ENCODE measurements at regions not wholly inside any gene's neighbourhood (a gene's known extent, or its start where the extent isn't known, plus 50 kb on each side); places are given as distances from the start of the nearest gene placed in this dataset.

GRCh38 chr11:127369356-127369755 lies 368.8 kb upstream of the KIRREL3 start:
- DNase-seq = no peak

DNA sequence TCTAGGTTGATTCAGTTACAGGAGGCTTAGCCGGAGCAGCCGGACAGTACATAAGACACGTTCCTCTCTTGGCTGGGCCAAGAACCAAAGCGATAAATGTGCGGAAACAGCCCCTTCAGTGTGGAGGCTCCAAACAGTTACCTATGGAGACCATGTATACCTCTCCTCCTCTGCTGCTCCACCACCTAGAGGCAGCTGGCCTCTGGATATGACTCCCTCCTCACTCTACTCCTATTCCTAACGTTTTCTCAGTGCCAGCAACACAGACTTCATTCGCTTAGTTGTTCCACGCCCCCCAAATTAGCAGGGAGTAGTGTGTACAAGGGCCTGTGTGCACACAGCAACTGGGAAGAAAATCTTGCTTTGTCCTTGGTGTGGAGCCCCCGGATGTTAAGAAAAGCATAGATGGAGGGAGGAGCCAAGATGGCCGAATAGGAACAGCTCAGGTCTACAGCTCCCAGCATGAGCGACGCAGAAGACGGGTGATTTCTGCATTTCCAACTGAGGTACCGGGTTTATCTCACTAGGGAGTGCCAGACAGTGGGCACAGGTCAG lies 362.3 kb upstream of the KIRREL3 start:
- DNase-seq = no peak

GRCh38 chr11:127358160-127358559 lies 357.6 kb upstream of the KIRREL3 start:
- DNase-seq = no peak

GRCh38 chr11:127350476-127350875 lies 349.9 kb upstream of the KIRREL3 start:
- no peak for DNase-seq

GRCh38 chr11:127345819-127346459 lies 345.4 kb upstream of the KIRREL3 start:
- no peak for DNase-seq

DNA sequence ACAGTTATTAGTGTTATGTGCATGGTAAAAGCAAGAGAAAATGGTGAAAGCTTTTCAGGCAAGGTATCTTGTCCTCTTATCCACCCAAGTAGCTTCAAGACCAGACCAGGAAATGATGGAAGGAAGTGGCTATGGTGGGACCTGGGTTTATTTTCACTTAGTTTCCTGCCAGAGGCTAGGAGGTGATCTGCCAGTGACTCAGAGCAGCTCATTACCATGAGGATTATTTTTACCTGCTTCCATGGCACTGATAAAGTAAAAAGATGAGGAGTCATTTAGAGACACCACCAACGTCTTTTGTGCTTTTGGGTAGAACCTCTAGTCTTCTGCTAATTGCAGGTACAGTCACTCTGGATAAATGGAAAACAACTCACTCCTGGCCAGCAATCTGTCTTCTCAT lies 339.9 kb upstream of the KIRREL3 start:
- no peak for DNase-seq

DNA sequence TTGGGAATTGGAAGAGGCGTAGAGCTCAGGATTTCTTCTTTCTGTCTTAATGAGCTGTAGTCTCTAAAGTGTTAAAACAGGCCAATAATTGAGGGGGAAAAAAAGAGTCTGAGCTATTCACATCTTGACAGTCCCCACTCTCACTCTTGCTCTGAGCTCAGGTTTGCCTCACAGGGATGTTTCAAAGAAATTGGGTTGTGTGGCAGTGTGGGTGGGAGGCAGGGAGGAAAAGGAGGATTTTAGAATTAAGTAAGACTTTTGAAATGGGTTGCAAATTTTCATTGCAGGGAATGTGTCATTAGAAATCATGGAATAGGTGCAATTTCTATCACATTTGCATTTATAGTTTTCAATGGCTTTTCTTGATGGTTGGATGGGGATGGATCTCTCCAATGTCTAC lies 338.8 kb upstream of the KIRREL3 start:
- no peak for DNase-seq

- DNase-seq = no peak
These were observed 338.1 kb upstream of the KIRREL3 start for GRCh38 chr11:127338380-127339259.

GRCh38 chr11:127334466-127334865 lies 333.9 kb upstream of the KIRREL3 start:
- no peak for DNase-seq

DNA sequence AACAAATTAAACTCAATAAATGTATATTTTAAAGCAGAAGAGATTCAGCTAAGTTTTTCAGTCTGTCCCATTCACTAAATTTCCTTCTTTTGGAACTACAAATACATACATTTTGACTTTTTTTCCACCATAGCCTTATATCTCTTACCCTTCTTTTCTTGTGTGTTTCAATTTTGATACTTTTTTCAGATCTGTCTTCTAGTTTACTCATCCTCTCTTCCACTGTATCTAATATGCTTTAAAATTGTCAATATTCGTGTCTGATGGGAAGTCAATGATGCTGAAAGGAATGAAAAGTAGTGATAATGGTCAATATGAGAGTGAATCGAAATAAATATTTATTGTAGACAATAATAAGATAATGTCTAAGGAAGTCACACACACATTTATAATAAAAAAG lies 332.3 kb upstream of the KIRREL3 start:
- DNase-seq = no peak

DNA sequence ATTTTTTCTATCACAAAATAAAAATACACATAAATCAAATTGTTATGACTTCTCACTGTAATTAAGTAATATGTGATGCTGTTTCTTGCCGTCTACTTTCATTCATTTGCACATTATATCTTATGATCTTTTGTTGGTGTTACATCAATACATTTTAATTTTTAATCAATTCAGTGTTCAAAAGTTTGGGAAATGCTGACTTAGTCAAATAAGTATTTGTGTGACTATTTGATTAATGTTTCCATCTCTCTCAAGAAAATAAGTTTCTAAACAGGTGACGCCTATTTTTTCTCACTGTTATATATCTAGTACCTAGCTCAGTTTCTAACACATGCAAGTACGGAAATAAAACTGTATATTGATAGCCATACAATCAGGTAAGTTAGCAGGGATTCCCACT lies 329.5 kb upstream of the KIRREL3 start:
- no peak for DNase-seq

DNA sequence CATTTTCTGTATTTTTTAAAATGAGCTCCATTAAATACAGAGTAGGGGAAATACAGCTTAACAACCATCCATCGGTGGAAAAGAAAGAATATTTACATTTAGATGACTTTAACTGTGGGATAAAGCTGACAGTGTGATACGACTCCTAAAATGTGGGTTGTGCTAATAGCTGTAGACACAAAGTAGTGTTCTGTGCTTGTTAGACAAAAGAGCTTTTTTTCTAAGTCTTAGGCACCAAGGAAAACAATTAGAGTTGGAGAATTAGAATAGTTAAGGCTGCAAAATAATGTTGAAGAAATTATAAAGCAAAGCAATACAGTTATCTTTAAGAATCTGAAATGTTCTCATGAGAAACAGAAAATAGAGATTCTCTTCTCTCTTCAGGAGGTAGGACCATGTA lies 307.7 kb upstream of the KIRREL3 start:
- DNase-seq = no peak

DNA sequence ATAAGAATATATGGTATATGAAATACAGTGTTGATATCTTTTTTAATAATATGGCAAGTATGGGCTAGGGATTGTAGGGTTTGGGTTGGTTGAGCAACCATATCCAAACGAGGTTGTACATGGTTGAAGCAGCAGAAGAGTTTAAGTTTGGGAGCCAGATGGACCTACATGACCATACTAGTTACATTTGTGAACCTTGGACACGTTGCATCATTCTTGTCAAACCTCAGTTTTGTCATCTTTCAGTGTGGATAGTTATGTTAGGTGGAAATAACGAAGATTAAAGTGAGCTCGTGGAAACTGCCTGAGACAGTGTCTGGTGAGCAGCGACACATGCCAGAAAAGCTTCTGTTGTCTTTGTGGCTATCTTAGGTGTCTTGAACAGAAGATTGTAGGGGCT lies 307.1 kb upstream of the KIRREL3 start:
- DNase-seq = no peak

DNA sequence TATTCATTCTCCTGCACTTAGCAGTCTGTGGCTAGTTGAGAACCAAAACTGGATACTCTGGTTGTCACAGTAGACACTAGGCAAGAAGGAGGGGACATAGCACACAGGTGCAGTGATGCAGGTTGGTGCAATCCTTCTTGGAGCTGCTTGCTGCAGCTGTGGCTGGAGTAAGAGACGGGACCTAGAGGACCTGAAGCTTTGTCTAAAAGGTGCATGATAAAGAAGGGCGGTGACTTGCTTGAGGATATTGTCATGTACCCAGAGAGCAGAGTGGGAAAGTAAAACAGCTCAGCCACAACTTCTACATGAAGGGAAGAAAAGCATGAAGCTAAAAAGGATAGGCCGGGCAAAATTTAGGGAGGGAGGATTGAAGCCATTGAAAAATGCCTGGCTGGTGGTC lies 304.1 kb upstream of the KIRREL3 start:
- no peak for DNase-seq

DNA sequence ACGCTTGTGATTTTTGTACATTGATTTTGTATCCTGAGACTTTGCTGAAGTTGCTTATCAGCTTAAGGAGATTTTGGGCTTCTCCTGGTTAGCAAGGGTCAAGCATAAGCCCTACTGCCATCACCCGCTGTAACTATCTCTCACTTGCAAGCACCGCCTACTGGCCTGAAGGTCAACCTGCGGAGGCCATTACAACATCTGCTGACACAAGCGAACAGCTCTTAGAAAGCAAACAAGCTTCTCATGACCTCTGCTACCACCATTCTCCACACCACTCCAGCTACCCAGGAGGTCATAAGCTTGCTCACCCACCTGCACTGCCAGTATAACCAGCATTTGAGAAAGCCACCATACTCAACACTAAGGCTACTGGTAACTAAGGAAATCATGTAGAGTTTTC lies 288.4 kb upstream of the KIRREL3 start:
- DNase-seq = no peak

DNA sequence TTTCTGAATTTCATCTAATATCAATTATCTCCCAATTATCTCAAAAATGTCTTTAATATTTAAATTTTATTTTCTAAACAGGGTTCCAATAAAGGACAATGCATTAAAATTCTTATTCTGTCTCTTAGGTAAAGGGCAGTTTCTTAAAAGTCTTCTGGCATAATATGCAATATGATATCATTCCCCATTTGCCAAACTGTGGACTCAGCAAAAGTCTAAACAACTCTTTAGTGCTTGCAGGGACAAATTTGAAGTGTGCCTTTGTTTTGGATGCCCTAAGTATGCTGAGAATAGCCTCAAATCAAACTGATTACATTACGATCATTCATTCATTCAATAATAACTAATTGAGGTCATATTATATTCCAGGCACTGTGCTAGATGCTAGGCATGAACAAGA lies 281.0 kb upstream of the KIRREL3 start:
- no peak for DNase-seq

DNA sequence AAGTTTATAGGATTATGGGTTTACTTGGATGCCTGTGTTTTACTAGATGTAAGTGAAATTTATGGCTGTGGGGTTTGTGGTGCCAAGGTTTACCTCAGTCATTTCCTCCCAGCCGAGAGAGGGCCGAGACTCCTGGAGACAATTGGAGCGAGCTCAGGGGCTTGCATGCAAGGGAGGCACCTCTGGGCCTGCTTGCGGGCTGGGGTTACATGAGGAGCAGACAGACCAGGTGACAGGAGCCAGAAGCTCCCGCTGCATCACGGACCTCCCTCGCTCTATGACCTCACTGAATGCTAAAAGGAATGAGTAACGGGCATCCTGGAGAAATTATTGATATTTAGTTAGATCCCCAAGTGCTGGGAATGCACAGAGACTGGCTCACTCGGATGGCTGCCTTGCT lies 275.2 kb upstream of the KIRREL3 start:
- DNase-seq = no peak

GRCh38 chr11:127274328-127274676 lies 273.7 kb upstream of the KIRREL3 start:
- DNase-seq = no peak

GRCh38 chr11:127273593-127274327 lies 273.2 kb upstream of the KIRREL3 start:
- no peak for DNase-seq

DNA sequence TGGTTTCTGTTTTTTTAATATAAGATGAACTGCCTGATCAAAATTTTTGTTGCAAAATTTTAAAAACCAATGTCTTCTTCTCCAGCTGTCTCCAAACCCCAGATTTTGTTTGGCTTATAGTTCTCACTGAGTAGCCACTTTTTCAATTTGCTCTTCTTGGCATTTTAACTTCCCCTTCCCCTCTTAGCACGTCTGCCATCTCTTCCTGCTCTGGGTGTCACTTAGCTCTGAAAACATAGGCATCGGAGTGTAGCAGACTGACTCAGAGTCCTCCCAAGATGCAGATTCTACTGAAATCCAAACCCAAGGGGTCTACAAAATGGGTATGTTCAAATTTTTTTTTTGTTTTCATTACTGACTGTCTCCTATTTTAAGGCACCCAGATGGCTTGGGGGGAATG lies 270.3 kb upstream of the KIRREL3 start:
- no peak for DNase-seq

DNA sequence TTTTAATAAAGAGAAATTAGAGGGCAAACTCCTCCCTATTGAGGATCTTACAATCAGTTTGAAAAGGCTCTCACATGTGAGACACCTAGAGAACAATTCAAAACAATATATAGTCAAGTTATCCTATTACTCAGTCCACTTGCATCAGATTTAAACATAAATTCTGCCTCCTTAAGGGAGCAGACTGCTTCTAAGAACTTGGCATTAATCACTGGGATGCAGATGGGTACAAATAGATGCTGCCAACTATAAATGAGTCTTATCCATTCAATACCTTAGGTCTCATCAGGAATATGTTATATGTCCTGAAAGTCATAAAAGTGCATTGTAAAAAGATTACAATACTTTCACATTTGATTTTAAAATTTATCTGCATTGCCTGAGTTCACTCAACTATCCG lies 269.3 kb upstream of the KIRREL3 start:
- DNase-seq = no peak

DNA sequence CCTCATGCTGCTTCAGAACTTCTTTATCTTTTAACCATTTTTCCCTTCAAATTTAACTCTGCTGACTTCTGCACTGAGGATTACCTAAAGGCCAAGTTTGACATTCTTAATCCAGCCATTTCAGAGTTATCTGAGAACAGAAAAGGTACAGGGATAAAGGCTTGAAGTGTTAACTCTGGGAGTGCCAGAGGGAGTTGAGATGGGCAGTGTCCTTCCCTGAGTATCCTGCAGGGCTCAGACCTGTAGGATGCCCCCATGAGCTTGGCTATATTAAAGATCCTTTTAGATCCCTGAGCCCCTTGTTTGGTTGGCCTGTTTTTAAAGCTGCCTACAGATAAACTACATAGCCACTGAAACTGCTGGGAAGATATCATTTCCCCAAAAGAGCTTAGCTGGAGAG lies 268.4 kb upstream of the KIRREL3 start:
- DNase-seq = no peak

DNA sequence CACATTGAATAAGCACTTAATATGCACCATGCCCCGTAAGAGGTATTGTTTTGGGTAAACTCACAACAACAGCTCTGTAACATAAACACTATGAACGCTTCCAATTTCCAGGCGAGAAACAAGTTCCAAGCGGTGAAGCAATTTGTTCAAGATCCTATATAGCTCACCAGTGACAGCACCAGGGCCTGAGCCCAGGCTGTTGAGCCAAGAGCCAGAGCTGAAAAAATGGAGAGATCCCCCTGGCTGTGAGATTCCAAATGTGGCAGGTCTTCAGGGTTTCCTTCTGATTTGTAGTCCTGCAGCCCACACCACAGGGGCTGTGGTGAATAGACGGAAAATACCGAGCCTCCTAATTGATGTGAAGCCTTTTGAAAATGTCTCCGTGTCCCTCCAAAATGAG lies 268.0 kb upstream of the KIRREL3 start:
- no peak for DNase-seq

DNA sequence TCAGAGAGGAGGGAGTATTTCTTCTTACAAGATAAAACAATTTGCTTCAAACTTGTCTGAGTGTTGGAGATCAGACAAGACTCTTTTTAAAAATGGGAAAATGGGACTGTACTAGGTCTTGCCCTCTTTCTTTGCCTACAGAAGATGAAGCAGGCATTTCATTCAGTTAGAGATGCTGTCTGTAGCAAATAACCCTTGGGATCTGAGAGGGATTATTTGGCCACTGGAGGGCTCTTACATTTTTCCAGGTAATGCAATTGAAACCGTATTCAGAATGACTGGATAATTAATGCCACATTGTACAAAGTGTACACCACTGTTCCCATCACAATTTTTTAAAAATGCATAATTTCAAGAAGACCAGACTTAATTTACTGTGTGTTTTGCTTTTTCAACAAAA lies 258.5 kb upstream of the KIRREL3 start:
- no peak for DNase-seq
